ENCODE measurements at regions not wholly inside any gene's neighbourhood (a gene's known extent, or its start where the extent isn't known, plus 50 kb on each side); places are given as distances from the start of the nearest gene placed in this dataset.
"Not testable (repeated sequence)": the region's sequence is repeated elsewhere in the genome, so short reads cannot be mapped to it uniquely, and the experiment has no call there.

GRCh38 chr13:90064226-90064625 is 1283.3 kb upstream of the MIR17HG start:
- TF ChIP-seq CTCF, POLR2A (IDR thresholded peaks at IDR 0.05): not testable (repeated sequence)

Data from ovary (tissue), 3 donors.